ENCODE measurements at regions not wholly inside any gene's neighbourhood (a gene's known extent, or its start where the extent isn't known, plus 50 kb on each side); places are given as distances from the start of the nearest gene placed in this dataset.
"Not testable (repeated sequence)": the region's sequence is repeated elsewhere in the genome, so short reads cannot be mapped to it uniquely, and the experiment has no call there.

GRCh38 chr1:244776783-244777182, 58.7 kb upstream of the COX20 start:
- peak; percentile 24; the same call in 1 of the 2 replicates for TF ChIP-seq ZNF121 (CRISPR knock-in tag; IDR thresholded peaks at IDR 0.05)
- POLR2A ChIA-PET, result interaction anchor here (0.6 kb wide), 1 partner anchor 13 kb away, joined by 3 read pairs; no protein-coding TSS in a partner anchor

GRCh38 chr1:244778344-244778743, 57.1 kb upstream of the COX20 start:
- Mint-ChIP-seq H3K4me3 (no peak overlapping the region), H3K27ac (no peak overlapping the region), H3K27me3 (ENCODE audit: low read depth) (no peaks in the 10 kb centered on the region), H3K4me1 (no peaks in the 10 kb centered on the region), H3K9me3 (peaks cover 22% of the 10 kb centered on the region), H3K36me3 (peaks cover 2% of the 10 kb centered on the region; the same call in 1 of the 2 replicates)
- TF ChIP-seq ELF4 (CRISPR knock-in tag; IDR thresholded peaks at IDR 0.05; ENCODE audit: low read depth) (no peak), KAT7 (CRISPR knock-in tag; IDR thresholded peaks at IDR 0.05; ENCODE audit: borderline replicate concordance) (no peak), MLX (CRISPR knock-in tag; IDR thresholded peaks at IDR 0.05) (no peak), MXD4 (CRISPR knock-in tag; IDR thresholded peaks at IDR 0.05; ENCODE audit: borderline replicate concordance) (no peak), GABPB1 (CRISPR knock-in tag; IDR thresholded peaks at IDR 0.05) (no peak), AFF4 (CRISPR knock-in tag; IDR thresholded peaks at IDR 0.05; ENCODE audit: borderline replicate concordance) (no peak)
- ChIA-PET CTCF (no interaction called here), POLR2A (no interaction called here)
- no peak for ATAC-seq
- no peak for DNase-seq (ENCODE audit: low spot score)

More at GRCh38 chr1:244776783-244777182, 58.7 kb upstream of the COX20 start:
- H3K9me3 Mint-ChIP-seq, result peaks cover 27% of the 10 kb centered on the region
- ATAC-seq; H3K27ac Mint-ChIP-seq; H3K27me3 Mint-ChIP-seq (ENCODE audit: low read depth); H3K36me3 Mint-ChIP-seq; H3K4me3 Mint-ChIP-seq; H3K4me1 Mint-ChIP-seq; DNase-seq (ENCODE audit: low spot score): not testable (repeated sequence)
- CTCF ChIA-PET, result interaction anchor here (0.6 kb wide), 1 partner anchor 253 kb away, joined by 4 read pairs; no protein-coding TSS in a partner anchor

- no peak overlapping the region for H3K27ac Mint-ChIP-seq
- H3K4me3 Mint-ChIP-seq, result no peak overlapping the region
- H3K27me3 Mint-ChIP-seq (ENCODE audit: low read depth), result no peaks in the 10 kb centered on the region
- POLR2A ChIA-PET, result no interaction called here
- H3K36me3 Mint-ChIP-seq, result peaks cover 2% of the 10 kb centered on the region; the same call in 1 of the 2 replicates
- no peaks in the 10 kb centered on the region for H3K4me1 Mint-ChIP-seq
- H3K9me3 Mint-ChIP-seq, result peaks cover 13% of the 10 kb centered on the region
- DNase-seq (ENCODE audit: low spot score) (no peak), ATAC-seq (no peak)
- CTCF ChIA-PET, result no interaction called here
- TF ChIP-seq MAX (CRISPR knock-in tag; IDR thresholded peaks at IDR 0.05) (no peak), FOXK1 (CRISPR knock-in tag; IDR thresholded peaks at IDR 0.05) (no peak), ATF3 (CRISPR knock-in tag; conservative IDR thresholded peaks at IDR 0.05) (no peak), PRRX2 (CRISPR knock-in tag; IDR thresholded peaks at IDR 0.05) (no peak), PRDM15 (CRISPR knock-in tag; IDR thresholded peaks at IDR 0.05) (no peak), ZBTB43 (CRISPR knock-in tag; IDR thresholded peaks at IDR 0.05) (no peak), USF2 (CRISPR knock-in tag; IDR thresholded peaks at IDR 0.05) (no peak), SP1 (CRISPR knock-in tag; conservative IDR thresholded peaks at IDR 0.05) (no peak), ZNF416 (CRISPR knock-in tag; IDR thresholded peaks at IDR 0.05) (no peak), ETV6 (CRISPR knock-in tag; IDR thresholded peaks at IDR 0.05) (no peak), ZNF512 (CRISPR knock-in tag; IDR thresholded peaks at IDR 0.05; ENCODE audit: borderline replicate concordance) (no peak)
These were observed 56.0 kb upstream of the COX20 start for GRCh38 chr1:244779410-244779809.
